ENCODE measurements at regions not wholly inside any gene's neighbourhood (a gene's known extent, or its start where the extent isn't known, plus 50 kb on each side); places are given as distances from the start of the nearest gene placed in this dataset.

DNA sequence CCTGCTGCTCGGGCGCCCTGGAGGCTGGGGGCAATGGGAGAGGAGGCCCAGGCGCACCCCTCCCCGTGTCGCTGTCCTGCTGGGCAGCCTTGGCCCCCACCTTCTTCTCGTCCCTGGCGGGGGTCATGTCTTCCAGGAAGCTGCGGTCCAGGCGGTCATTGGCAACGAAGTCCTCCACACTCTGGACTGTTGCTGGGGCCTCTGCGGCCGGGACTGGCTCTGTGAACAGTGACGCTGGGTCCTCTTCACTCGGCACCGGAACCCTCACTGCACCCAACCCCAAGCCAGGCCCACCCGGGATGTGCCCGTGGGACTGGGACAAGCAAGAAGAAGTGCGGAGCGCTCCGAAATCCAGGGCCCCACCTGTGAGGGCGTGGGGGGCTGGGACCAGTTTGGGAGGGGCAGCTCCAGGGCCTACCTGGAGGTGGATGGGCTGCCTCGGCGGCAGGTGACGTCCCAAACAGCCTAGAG is 308.0 kb downstream of the CCDC74A start:
- TF ChIP-seq POLR2A (IDR thresholded peaks at IDR 0.05) = no peak
- TF ChIP-seq, protein P1, sequence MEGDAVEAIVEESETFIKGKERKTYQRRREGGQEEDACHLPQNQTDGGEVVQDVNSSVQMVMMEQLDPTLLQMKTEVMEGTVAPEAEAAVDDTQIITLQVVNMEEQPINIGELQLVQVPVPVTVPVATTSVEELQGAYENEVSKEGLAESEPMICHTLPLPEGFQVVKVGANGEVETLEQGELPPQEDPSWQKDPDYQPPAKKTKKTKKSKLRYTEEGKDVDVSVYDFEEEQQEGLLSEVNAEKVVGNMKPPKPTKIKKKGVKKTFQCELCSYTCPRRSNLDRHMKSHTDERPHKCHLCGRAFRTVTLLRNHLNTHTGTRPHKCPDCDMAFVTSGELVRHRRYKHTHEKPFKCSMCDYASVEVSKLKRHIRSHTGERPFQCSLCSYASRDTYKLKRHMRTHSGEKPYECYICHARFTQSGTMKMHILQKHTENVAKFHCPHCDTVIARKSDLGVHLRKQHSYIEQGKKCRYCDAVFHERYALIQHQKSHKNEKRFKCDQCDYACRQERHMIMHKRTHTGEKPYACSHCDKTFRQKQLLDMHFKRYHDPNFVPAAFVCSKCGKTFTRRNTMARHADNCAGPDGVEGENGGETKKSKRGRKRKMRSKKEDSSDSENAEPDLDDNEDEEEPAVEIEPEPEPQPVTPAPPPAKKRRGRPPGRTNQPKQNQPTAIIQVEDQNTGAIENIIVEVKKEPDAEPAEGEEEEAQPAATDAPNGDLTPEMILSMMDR (IDR thresholded peaks at IDR 0.05) = no peak
